Stimulated activated CD8-positive, alpha-beta memory T cell treated with anti-CD3 and anti-CD28 coated beads, Interleukin-15, amount 100 ng/mL, for 4 hours (primary cell): ENCODE measurements at regions not wholly inside any gene's neighbourhood (a gene's known extent, or its start where the extent isn't known, plus 50 kb on each side); places are given as distances from the start of the nearest gene placed in this dataset.
"Not testable (repeated sequence)": the region's sequence is repeated elsewhere in the genome, so short reads cannot be mapped to it uniquely, and the experiment has no call there.

Experiments
- DNase-seq, 2 donors: peaks; one replicate each; pipeline ENCODE4 v3.0.0-alpha.2; 2020; ENCODE audit warnings: low read depth in 2 of 2

DNA sequence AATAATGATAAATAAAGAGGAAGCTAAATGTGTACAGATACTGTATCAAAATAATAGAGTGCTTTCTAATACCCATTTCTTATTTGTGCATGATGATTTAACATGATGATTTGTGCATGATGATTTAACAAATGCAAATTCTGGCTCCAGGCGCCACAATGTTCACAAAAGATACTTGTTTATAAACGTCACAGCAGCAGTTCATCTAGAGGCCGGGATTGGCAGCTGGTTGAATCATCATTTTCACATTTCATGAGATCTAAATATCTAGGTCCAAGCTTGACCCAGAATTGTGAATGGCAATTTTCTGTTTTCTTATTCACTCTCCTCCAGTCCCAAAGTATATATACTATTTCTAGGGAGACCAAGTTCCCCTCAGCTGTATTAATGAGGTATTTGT lies 322.0 kb downstream of the SUCLG1 start:
- no peak for DNase-seq

DNA sequence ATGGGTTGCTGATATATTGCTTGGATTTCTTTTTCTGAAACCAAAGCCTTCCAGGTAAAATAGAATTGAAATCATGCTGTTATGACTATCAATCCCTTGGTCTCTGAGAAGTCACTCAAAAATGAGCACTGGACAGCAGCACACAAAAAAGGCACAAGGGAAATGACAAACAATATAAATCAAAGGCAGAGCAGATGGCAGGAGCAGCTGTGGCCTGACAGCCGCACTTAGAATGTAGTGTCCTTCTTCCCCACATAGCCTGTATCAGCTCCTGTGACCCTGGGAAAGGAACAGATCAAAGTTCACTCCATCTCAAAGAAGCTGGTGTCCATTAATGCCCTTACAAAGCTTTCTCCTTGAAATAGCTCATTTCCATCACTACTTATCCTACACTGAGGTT lies 326.7 kb downstream of the SUCLG1 start:
- no peak for DNase-seq

DNA sequence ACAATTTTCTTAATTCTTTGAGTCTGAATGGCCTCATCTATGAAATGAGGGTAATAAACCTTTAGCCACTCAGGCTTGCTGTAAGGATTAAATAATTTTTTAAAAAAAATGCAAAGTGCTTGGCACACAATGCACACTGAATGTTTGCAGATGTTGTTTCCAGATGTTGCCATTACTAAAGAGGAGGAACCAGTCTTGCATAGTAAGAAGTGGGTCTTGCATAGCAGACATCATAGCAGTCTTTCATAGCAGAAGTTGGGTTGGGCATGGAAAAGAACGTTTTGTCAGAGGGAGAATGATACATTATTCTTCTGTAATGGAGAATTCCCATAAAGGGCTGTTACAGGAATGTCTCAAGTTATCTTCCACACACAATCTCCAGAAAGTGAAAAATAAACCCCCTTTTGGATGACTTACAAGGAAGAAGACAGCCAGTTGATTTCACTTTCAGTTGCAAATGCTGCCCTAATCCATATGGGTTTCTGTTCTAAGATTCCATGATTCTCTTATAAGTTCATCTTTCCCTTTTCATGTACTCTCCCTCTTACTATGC lies 327.7 kb downstream of the SUCLG1 start:
- DNase-seq: no peak

DNA sequence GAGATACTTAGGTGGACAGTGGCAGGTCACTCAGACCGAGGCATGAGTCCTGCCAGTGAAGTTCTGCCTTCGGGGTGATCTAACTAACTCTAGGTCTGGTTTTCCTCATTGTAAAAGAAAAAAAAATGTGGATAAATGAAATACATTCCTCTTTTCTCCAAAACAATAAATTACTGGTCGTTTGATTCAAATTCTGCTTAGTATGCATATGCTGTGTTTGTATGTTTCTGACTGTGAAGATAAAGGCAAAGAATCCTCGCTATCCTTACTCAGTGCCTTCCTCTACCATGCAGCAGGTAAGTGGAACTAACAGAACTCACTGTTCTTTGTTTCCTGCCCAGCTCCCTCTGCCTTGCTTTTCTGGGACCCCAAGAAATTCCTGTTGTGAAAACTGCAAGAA lies 330.1 kb downstream of the SUCLG1 start:
- no peak for DNase-seq

DNA sequence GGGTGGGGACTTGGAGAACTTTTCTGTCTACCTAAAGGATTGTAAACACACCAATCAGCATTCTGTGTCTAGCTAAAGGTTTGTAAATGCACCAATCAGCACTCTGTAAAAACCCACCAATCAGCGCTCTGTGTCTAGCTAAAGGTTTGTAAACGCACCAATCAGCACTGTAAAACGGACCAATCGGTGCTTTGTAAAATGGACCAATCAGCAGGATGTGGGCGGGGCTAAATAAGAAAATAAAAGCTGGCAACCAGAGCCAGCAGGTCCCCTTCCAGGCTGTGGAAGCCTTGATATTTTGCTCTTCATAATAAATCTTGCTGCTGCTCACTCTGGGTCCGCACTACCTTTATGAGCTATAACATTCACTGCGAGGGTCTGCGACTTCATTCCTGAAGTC lies 331.3 kb downstream of the SUCLG1 start:
- not testable (repeated sequence) for DNase-seq

DNA sequence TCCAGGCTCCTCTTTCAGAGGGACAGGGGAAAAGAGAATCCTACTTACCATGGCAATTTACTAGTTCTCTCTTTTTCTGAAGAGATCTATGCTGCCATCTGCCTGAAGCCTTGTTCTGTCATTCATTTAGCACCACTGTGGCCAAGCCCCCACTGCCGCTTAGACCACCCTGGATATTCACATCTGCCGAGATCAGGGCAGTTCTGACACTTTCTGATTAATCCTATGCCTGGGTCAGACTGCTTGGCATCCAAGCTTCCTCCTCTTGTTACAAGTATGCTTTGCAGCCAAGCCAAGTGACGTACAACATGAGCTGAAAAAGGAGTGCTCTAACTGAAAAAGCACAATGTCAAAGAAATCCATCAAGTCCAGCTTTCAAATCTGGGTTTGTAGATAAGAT lies 332.6 kb downstream of the SUCLG1 start:
- DNase-seq: no peak

DNA sequence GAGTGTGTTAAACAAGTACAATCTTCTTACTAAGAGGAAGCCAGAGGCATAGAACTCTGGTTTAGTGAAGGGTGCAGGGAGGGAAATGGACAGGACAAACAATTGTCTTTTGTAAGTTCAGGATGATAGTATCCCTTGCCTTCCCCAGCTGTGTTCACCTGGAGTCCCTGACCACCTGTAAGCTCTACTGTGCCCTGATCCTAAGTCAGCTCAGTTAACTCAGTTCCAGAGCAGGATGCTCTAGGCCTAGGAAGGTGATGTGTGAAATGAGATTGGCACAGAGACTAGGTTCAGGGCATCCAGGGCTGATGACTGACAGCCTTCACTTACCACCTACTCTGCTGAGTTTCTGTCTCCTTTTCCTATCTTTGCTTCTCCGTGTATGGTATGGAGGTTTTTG lies 333.0 kb downstream of the SUCLG1 start:
- DNase-seq: no peak

DNA sequence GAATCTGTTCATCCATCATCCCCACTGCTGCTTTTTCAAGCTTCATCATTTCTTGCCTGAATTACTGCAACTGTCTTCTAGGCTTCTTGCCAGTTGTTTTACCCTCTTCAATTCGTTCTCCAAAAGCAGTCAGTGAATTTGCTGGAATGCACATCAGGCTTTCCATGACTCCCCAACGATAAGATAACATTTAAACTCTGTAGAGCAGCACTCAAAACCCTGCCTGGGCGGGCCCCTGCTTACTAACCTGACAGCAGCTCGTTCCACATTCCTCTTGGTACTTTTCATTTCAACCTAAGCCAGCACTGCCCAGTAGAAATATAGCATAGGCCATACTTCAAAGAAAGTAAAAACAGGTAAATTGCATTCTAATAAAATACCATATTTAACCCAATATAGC lies 342.9 kb downstream of the SUCLG1 start:
- DNase-seq: no peak

DNA sequence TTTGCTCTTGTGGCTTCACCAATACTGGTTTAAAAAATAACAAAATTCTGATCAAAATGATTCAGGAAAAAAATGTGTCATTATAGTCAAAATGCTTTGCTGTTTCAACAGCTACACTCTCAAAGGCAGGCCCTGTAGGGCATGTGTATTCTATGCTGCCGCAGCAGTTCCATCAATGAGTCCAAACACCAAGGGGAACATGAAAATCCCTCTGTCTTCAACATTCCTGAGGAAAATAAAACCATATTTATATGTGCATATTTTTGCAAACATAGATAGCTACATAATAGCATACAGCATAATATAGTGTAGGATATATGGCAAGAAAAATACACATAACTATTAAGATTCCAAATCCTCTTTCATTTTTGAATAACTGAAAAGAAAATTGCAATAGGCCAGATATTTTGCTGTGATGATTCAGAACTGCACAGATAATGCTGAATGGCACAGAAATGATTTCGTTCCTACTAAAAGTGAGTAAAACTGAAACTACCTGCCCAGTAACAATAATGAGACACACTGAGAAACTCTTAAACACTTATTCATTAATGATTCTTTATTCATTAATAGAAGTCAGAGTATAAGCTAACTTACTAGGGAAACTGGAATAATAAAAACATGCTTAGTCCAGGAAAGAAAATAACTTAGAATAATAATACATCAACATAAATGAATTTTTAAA lies 343.8 kb downstream of the SUCLG1 start:
- no peak for DNase-seq

DNA sequence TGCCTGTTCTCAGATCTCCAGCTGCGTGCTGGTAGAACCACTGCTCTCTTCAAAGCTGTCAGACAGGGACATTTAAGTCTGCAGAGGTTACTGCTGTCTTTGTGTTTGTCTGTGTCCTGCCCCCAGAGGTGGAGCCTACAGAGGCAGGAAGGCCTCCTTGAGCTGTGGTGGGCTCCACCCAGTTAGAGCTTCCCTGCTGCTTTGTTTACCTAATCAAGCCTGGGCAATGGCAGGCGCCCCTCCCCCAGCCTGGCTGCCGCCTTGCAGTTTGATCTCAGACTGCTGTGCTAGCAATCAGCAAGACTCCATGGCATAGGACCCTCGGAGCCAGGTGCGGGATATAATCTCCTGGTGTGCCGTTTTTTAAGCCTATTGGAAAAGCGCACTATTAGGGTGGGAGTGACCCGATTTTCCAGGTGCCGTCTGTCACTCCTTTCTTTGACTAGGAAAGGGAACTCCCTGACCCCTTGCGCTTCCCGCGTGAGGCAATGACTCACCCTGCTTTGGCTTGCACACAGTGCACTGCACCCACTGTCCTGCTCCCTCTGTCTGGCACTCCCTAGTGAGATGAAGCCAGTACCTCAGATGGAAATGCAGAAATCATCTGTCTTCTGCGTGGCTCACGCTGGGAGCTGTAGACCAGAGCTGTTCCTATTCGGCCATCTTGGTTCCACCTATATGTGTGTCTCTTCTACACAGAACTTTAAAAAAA lies 355.1 kb downstream of the SUCLG1 start:
- DNase-seq: not testable (repeated sequence)

DNA sequence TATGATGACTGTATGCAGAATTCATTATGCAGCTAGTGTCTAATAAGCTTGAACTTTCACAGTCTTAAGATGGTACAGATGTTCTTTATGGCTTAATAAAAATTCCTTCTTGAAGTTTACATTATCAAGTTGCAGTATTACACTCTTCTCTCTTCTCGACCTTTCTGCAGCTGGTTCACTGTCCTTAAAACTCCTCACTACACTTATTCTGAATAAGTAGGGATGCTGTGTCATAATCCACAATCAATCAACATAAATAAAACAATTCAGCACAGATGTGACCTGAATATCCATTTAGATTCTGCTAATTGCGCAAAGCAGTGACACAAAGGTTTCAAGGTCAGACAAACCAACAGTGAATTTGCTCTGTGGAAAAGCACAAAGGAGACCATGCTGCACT lies 356.8 kb downstream of the SUCLG1 start:
- no peak for DNase-seq

DNA sequence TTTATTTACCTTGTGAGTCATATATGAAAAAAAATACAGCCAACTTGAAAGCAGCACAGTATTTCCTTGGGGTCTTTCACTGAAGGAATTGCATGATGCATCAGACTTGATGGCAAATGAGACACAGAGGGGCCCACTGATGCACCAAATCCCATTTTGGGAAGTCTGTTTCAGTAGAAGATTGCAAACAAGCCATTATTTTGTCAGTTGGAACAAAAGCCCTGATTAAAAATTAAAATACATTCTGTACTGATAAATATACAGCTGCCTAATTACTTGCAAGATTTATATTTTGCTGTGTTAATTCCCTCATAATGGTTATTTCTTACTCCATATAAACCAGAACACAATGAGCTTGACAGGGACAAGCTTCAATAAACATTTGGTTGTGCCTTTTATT lies 370.4 kb downstream of the SUCLG1 start:
- no peak for DNase-seq

DNA sequence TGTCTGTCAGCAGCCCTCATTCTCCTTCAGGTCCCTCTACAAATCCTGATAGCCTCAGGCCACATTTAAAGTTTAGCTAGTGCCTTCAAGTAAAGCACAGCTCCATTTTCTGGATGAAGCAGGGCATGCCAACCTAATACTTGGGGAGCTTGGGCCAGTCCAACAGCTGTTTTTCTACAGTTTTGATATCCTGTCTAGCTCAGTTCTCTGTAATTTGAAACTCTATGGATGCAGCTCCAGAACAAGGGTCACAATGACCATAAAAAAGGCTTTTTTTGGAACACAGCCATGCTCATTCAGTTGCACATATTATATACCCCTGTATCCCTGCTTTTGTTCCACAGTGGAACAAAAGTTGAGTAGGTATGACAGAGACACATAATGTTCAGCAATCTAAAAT lies 373.5 kb downstream of the SUCLG1 start:
- DNase-seq: no peak

DNA sequence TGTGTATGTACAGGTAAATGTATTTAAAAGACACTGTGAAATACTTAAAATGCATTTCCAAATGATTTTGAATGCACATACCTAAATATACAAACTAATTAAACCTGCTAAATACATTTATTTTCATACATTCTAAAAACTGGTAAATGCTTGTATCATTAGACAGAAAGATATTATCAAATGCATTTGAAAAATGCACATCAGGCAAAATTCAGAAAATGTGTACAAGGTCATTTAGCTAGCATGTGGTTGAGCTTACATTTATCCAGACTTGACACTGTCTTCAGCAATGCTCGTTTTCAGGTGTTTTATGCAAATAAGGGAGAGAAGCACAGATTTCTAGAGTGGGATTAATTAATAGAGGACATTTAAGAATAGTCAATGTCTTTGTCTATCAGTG lies 374.2 kb downstream of the SUCLG1 start:
- DNase-seq: no peak

DNA sequence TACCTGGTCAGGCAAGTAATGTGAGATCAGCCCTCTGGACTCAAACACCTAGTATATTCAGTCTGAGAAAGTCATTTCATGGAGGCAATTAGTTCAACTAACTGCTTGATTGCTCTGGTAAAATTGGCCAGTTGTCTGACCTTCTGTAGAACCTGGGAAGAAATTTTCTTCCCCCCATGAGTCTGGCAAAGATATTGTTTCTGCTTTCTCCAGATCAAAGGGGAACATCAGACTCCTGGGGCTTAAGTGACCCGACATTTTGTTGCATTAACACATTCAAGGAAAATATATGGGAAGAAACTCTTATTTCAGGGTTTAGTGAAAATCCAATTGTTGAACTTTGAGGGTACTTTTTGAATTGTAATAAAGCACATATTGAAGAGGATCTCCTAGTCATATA lies 375.1 kb downstream of the SUCLG1 start:
- DNase-seq: no peak

DNA sequence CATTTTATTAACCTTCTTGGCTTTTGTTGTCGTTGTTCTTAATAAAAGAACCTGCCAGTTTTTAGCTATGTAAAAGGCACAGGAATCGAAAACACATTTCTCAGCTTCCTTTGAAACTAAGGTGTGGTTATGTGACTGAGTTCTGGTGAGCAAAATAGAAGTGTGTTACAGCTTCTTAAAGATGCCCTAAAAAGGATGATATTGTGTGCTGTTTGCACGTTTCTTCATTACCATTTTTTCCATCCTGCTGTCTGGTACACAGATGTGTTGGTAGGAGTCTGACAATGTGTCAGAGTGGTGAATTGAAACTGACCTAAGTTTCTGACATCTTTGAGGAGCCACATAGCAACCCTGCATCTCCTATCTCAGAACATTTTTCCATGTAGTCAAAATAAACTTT lies 380.6 kb downstream of the SUCLG1 start:
- DNase-seq: no peak

DNA sequence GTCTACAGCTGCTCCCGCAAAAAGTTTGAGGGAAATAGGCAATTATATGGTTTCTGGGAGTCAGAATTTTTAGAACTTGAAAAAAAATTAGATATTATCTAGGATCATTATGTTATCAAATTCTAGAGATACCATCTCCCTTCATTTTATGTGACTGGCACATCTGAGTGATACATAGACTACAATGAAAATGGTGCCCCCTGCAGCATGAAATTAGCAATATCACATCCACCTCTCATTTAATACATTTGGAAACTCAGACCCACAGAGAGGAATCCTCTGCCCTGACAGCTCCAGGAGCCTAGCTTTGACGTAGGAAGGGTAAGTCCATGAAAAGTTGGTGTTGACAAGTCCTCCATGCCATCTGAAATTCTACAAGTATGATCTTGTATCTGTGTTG lies 381.6 kb downstream of the SUCLG1 start:
- DNase-seq: no peak

DNA sequence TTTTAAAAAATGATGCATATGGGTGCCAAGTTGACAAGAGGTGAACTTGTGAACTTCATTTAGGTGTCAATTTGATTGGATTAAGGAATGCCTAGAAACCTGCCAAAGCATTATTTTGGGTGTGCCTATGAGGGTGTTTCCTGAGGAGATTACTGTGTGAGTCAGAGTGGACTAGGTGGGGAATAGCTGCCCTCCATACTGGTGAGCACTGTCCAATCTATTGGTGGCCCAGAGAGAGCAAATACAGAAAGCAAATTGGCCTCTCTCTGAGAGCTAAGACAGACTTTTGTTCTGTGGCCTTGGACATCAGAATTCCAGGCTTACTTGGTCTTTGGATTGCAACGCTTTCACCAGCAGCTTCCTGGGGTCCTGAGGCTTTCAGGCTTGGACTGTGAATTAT lies 388.0 kb downstream of the SUCLG1 start:
- DNase-seq: no peak

DNA sequence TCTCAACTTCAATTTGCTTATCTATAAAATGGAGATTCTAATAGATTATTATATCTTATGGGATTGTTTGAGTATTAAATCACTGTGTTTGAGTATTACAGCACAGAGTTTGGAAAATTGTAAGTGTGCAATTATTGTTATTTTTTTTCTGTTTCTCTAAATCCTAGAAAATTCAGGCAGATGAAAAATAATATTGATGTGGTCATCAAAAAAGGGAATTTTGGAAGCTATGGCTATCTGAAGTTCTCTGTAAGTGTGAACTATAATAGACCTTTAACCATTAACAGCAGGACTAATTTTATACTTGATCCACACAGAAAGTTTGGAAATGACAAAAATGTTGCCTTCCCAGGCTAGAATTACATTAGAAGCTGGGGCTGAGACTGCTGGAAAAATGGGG lies 393.2 kb downstream of the SUCLG1 start:
- DNase-seq: no peak

DNA sequence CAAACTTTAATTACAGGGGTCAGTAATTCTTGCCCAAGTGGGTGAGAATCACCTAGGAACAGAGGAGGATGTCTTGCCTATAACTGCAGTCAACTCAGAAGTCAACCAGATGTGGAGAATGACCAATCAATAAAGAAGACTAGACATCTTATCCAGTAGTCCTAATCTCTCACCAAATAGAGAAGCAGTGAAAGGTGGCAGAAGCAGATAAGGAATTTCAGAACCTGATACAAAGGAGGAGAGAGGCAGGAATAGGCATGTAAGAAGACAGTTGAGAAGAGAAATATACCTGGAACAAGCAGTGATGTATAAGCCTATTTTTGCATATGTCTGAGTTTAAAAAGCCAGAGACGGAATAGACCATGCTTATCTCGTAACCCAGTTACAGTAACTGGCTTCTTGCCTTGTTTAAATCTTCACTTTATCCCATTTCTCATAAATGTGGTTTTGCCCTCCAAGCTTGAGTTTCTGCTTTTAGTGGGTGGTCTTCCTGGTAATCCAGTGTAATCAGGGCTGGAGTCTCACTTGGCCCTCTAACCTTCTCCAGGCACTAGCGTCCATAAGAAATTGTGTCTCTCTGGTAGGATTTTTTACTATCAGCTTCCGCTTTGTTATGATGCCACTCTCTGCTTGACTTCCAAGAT lies 401.0 kb downstream of the SUCLG1 start:
- DNase-seq: no peak

DNA sequence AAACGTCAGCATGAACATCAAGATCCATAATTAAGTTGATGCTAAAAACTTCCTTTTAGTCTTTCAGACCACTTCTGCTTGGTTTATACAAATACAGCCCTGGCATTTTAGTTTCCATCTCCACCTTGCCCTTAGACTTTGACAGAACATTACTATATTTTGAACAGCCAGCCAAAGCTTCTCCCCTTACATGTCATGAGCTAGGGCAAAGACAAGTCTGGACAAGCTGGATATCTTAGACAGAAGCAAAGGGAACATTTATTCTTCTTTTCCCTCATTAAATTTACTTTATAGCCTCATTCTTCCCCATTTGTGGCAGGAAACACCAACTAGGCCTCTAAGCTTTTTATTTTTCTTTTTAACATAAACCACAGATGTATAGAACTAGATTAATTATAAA lies 403.3 kb downstream of the SUCLG1 start:
- DNase-seq: no peak

DNA sequence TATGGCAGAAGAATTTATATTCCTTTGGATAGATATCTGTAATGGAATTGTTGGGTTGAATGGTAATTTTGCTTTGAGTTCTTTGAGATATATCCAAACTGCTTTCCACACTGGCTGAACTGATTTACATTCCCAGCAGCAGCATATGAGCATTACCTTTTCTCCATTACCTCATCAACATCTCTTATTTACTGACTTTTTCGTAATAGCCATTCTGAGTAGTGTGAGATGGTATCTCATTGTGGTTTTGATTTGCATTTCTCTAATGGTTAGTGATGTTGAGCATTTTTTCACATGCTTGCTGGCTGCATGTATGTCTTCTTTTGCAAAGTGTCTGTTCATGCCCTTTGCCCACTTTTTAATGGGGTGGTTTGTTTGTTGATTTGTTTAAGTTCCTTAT lies 404.5 kb downstream of the SUCLG1 start:
- not testable (repeated sequence) for DNase-seq

DNA sequence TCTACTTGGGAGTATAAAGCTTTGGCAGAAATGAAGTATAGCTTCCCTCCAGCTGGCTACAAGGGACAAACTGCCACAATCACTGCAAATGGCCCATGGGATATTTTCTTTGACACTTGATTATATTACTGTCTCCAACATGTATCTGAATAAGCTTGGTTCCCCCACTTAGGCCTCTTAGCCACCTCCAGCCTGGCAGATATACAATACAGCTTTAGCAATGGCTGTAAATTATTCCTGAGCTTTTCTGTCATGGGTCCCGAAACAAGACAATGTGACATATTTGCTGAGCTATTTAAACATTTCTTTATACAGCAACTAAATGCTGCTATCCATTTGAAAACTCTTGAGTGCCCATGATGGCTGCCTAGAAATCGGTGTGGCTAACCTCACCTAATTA lies 406.2 kb downstream of the SUCLG1 start:
- no peak for DNase-seq
